OCI-LY3 (cell line): ENCODE measurements at regions not wholly inside any gene's neighbourhood (a gene's known extent, or its start where the extent isn't known, plus 50 kb on each side); places are given as distances from the start of the nearest gene placed in this dataset.

Source experiments
- H2AFZ ChIP-seq: fragments of 200-600, 300-600 bp; shearing (Covaris generic); 2 replicates; pipeline ENCODE4 v1.6.0; 2014; ENCODE audit warnings: antibody characterized with exemption, low read depth, low read length
- H3K27ac ChIP-seq: fragments of 200-600, 300-600 bp; sonication (generic); 2 replicates; pipeline ENCODE4 v1.5.1; 2014; ENCODE audit warnings: mild to moderate bottlenecking, low read length, moderate library complexity, mixed read lengths
- H3K27me3 ChIP-seq: fragments of 200-600, 300-600 bp; sonication (generic); 2 replicates; pipeline ENCODE4 v1.6.1; 2014; ENCODE audit warnings: low read depth, low read length, mixed read lengths
- H3K36me3 ChIP-seq: fragments of 200-600, 300-600 bp; sonication (generic); replicated peaks from 2 replicates; pipeline ENCODE3; 2014; ENCODE audit warnings: low read depth, low read length, mixed read lengths
- H3K4me1 ChIP-seq: fragments of 300-600, 200-600 bp; sonication (generic); 2 replicates; pipeline ENCODE4 v1.6.1; 2014; ENCODE audit warnings: low read length, mixed read lengths
- H3K4me2 ChIP-seq: fragments of 200-600, 300-600 bp; sonication (generic); 2 replicates; pipeline ENCODE4 v1.6.1; 2014; ENCODE audit warnings: low read length, mixed read lengths
- H3K4me3 ChIP-seq: fragments of 300-600, 200-600 bp; sonication (generic); 2 replicates; pipeline ENCODE4 v1.5.1; 2014; ENCODE audit warnings: antibody characterized with exemption, mild to moderate bottlenecking, low read length, moderate library complexity
- H3K79me2 ChIP-seq: fragments of 300-600, 200-600 bp; shearing (Covaris generic); 2 replicates; pipeline ENCODE4 v1.6.1; 2014; ENCODE audit warnings: mild to moderate bottlenecking, low read length, mixed read lengths
- H3K9ac ChIP-seq: fragments of 300-600, 200-600 bp; shearing (Covaris generic); 2 replicates; pipeline ENCODE4 v1.6.0; 2014; ENCODE audit warnings: mild to moderate bottlenecking, low read length, moderate library complexity
- H3K9me3 ChIP-seq: fragments of 200-600, 300-600 bp; shearing (Covaris generic); 2 replicates; pipeline ENCODE4 v1.6.1; 2014; ENCODE audit warnings: low read length, mixed read lengths; ENCODE audit not compliant: insufficient read depth
- H4K20me1 ChIP-seq: fragments of 200-600, 300-600 bp; sonication (generic); 2 replicates; pipeline ENCODE4 v1.6.1; 2016; ENCODE audit warnings: low read length, mixed read lengths; ENCODE audit not compliant: insufficient read depth
- CTCF ChIP-seq: fragments of 200-600, 300-600 bp; sonication (generic); IDR thresholded peaks from 2 replicates; pipeline ENCODE4 v1.5.1; 2014; ENCODE audit warnings: antibody characterized with exemption, low read length, low read depth
- EZH2phosphoT487 ChIP-seq: fragments of 200-600 bp; shearing (Covaris generic); IDR thresholded peaks from 2 replicates; pipeline ENCODE4 v1.6.1; 2018; ENCODE audit warnings: antibody characterized with exemption, mixed run types, low read depth

GRCh38 chr15:35667908-35668307, 121.9 kb upstream of the DPH6 start:
- TF ChIP-seq CTCF (no peak), EZH2phosphoT487 (no peak)
- H3K4me1 ChIP-seq, result no peaks in the 10 kb centered on the region
- H4K20me1 ChIP-seq, result no peaks in the 10 kb centered on the region
- no peaks in the 10 kb centered on the region for H3K27me3 ChIP-seq
- no peaks in the 10 kb centered on the region for H3K9me3 ChIP-seq
- H3K9ac ChIP-seq, result no peak overlapping the region
- H3K4me3 ChIP-seq, result no peak overlapping the region
- H3K36me3 ChIP-seq, result no peaks in the 10 kb centered on the region
- no peak overlapping the region for H2AFZ ChIP-seq
- no peak overlapping the region for H3K27ac ChIP-seq
- H3K4me2 ChIP-seq, result no peak overlapping the region
- H3K79me2 ChIP-seq, result no peaks in the 10 kb centered on the region

DNA sequence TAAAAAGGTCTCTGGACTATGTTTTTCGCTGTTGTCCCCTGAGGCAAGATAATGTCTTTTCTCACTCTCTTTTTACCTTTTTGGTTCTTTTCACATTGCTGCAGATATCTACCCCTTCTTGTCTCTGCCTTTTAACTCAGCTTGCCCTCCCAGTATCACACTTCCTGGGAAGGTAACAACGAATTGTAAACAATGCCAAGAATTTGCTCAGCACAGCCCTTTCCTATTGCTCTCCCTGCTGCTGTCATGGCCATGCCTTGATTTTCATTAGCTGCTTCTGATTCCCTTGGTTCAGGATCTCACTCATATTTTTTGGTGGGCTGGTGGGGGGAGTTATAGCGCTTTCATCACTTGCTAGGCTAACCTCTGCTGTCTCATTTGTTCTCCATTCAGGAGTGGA, 123.1 kb upstream of the DPH6 start:
- no peak for TF ChIP-seq EZH2phosphoT487
- TF ChIP-seq CTCF, result no peak
- no peaks in the 10 kb centered on the region for H3K79me2 ChIP-seq
- no peaks in the 10 kb centered on the region for H4K20me1 ChIP-seq
- no peaks in the 10 kb centered on the region for H3K9me3 ChIP-seq
- H2AFZ ChIP-seq, result no peak overlapping the region
- no peak overlapping the region for H3K4me2 ChIP-seq
- peaks cover 5% of the 10 kb centered on the region; the same call in 1 of the 2 replicates for H3K4me1 ChIP-seq
- H3K9ac ChIP-seq, result no peak overlapping the region
- no peak overlapping the region for H3K27ac ChIP-seq
- H3K36me3 ChIP-seq, result no peaks in the 10 kb centered on the region
- H3K27me3 ChIP-seq, result no peaks in the 10 kb centered on the region
- H3K4me3 ChIP-seq, result no peak overlapping the region

DNA sequence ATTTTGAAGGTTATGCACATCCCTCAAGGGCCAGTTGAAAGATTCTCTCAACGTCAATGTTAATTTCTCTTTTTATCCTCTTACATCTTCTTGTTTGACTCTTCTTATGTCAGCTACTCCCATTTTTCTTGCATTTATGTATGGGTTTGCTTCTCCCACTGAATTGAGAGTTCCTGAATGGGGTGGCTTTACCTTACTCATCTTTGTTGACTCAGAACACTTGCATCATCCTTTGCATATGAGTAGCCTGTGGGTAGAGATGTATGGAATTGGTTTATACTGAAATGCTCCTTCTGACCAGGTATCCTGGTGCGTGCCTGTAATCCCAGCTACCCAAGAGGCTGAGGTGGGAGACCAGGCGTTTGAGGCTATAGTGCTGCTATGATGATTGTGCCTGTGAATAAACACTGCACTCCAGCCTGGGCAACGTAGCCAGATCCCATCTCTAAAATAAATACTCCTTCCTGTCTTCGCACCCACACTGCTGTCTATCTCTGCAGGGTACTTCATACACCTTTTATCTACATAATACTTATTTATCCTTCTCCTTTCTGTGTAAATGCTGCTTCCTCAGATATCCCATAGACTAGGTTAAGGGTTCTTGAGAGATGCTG, 123.6 kb upstream of the DPH6 start:
- peaks cover 5% of the 10 kb centered on the region; the same call in 1 of the 2 replicates for H3K4me1 ChIP-seq
- no peak overlapping the region for H3K27ac ChIP-seq
- no peaks in the 10 kb centered on the region for H3K79me2 ChIP-seq
- no peaks in the 10 kb centered on the region for H4K20me1 ChIP-seq
- TF ChIP-seq CTCF (no peak), EZH2phosphoT487 (no peak)
- no peak overlapping the region for H2AFZ ChIP-seq
- H3K9me3 ChIP-seq, result no peaks in the 10 kb centered on the region
- H3K4me2 ChIP-seq, result no peak overlapping the region
- H3K27me3 ChIP-seq, result no peaks in the 10 kb centered on the region
- no peaks in the 10 kb centered on the region for H3K36me3 ChIP-seq
- H3K9ac ChIP-seq, result no peak overlapping the region
- H3K4me3 ChIP-seq, result no peak overlapping the region

- H3K9ac ChIP-seq, result no peak overlapping the region
Measured at GRCh38 chr15:35671197-35671596, 125.2 kb upstream of the DPH6 start.

More at GRCh38 chr15:35671197-35671596, 125.2 kb upstream of the DPH6 start:
- H3K9me3 ChIP-seq, result no peaks in the 10 kb centered on the region
- H3K27me3 ChIP-seq, result no peaks in the 10 kb centered on the region
- no peak overlapping the region for H2AFZ ChIP-seq
- H3K4me1 ChIP-seq, result peaks cover 5% of the 10 kb centered on the region; the same call in 1 of the 2 replicates
- H3K27ac ChIP-seq, result no peak overlapping the region
- no peaks in the 10 kb centered on the region for H3K79me2 ChIP-seq
- H3K36me3 ChIP-seq, result no peaks in the 10 kb centered on the region
- H3K4me3 ChIP-seq, result no peak overlapping the region
- no peak for TF ChIP-seq CTCF
- TF ChIP-seq EZH2phosphoT487, result no peak
- no peaks in the 10 kb centered on the region for H4K20me1 ChIP-seq
- no peak overlapping the region for H3K4me2 ChIP-seq
